HG03520 (cell line): ENCODE measurements at regions not wholly inside any gene's neighbourhood (a gene's known extent, or its start where the extent isn't known, plus 50 kb on each side); places are given as distances from the start of the nearest gene placed in this dataset.

Experiments used
- ATAC-seq: cut with Tn5 transposase; IDR thresholded peaks from one replicate; pipeline ENCODE4 v1.9.1; 2021; ENCODE audit warnings: mild to moderate bottlenecking, moderate library complexity; ENCODE audit not compliant: unreplicated experiment

DNA sequence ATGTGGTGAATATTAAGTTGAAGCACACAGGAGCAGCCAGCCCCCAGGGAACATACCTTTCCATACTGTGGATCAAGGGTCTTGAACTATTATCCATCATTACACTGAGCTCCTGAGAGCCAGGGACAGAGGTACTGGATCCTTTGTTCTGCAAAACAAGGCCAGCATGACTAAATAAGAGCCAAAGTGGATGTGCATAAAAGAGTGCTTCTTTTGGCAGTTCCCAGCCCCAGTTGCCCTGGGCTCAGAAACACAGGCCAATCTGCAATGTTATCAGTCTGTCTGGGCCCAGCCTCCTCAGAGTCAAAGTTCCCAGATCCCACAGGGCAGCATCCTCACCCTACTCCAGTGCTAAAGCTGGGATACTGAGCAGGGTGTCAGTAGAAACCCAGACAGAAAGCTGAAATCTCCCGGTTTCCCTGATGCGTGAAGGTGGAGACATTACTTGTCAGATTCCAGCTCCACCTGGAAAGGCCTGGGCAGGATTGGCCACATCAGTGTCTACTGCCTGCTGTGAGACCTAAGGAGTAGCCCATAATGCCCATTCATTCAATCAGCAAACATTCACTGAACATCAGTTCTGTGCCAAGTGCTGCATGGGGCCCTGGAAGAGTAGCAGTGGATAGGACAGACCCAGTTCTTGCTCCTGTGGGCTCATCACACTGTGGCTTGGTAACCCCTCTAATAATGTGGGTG is 342.7 kb downstream of the CXCL12 start:
- ATAC-seq: no peak

GRCh38 chr10:44039599-44039998 is 345.3 kb downstream of the CXCL12 start:
- ATAC-seq: no peak

DNA sequence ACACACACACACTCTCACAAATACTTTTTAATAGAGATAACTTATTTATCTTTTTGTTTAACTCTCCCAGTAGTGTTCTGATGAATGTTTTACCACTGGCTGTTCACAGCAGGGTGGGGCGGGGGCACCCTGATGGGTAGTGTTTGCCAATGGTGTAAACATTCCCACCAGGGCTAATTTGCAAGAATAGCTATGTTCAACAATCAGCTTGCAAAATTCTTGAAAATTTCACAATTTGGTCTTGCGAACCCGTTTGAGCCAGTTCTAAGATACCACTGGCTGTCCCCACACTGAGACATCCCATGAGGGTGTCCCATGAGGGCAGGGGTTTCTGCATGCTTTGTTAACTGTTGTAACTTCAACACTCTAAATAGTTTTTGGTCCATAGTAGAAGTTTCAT is 348.5 kb downstream of the CXCL12 start:
- no peak for ATAC-seq

GRCh38 chr10:44035474-44036197 is 349.3 kb downstream of the CXCL12 start:
- ATAC-seq: no peak

DNA sequence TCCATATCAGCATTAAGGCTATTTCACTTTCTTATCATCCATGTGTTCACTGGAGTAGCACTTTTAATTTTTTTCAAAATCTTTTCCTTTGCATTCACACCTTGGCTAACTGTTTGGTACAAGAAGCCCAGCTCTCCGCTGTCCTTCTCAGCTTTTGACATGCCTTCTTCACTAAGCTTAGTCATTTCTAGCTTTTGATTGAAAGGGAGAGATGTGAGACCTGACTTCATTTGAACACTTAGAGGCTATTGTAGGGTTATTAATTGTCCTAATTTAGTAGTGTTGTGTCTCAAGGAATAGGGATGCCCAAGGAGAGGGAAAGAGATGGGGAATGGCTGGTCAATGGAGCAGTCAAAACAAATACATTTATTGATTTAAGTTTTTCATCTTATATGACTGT is 350.0 kb downstream of the CXCL12 start:
- ATAC-seq: no peak

DNA sequence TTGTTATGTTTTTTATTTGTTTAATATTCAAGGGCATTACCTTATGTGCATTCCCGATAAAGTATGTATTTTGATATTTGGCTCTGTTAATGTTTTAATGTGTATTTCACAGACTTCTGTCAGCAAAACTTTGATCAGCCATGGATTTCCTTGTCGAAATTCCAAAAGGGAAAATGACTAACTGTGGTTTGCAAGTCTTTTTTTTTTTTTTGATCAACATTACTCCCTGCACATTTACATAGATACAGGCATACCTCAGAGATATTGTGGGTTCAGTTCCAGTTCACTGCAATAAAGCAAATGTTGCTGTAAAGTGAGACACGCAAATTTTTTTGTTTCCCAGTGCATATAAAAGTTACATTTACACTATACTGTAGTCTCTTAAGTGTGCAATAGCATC is 351.9 kb downstream of the CXCL12 start:
- no peak for ATAC-seq

DNA sequence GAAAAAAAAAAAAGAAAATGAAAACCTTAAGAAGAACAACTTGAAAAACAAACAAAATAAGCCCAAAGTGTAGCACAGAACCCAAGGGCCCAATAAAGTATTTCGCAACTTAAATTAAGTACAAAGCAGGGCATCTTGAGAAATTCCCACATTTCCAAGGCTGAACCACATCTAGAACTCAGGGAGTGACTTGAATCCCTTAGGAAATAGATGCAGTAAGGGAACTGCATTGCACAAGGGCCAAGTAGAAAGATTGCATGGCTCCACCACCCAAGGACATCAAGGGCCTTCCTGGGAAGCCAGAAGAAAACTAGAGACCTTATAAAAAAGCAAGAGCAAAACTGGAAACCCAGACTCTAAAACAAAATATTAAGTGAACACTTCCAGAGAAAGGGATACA is 352.7 kb downstream of the CXCL12 start:
- ATAC-seq: no peak

GRCh38 chr10:44030738-44031137 is 354.2 kb downstream of the CXCL12 start:
- no peak for ATAC-seq

DNA sequence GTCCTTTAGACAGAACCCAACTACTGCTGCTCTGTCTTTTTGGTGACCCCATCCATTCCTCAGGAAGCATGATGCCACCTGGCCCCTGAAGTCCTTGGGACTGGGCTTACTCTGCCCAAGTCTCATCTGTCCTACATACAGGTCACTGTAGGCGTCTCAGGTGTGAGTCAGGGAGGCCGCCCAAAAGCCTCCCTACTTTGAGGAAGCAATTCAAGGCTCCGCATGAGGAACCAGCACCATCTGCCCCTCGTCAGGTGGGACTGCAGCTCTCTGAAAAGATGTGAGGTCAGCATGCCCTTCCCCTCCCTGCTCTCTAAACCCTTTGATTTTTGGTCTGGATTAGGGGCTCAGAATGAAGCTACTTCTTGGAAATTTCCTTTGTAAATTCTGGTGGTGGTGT is 354.8 kb downstream of the CXCL12 start:
- ATAC-seq: peak; percentile 91

DNA sequence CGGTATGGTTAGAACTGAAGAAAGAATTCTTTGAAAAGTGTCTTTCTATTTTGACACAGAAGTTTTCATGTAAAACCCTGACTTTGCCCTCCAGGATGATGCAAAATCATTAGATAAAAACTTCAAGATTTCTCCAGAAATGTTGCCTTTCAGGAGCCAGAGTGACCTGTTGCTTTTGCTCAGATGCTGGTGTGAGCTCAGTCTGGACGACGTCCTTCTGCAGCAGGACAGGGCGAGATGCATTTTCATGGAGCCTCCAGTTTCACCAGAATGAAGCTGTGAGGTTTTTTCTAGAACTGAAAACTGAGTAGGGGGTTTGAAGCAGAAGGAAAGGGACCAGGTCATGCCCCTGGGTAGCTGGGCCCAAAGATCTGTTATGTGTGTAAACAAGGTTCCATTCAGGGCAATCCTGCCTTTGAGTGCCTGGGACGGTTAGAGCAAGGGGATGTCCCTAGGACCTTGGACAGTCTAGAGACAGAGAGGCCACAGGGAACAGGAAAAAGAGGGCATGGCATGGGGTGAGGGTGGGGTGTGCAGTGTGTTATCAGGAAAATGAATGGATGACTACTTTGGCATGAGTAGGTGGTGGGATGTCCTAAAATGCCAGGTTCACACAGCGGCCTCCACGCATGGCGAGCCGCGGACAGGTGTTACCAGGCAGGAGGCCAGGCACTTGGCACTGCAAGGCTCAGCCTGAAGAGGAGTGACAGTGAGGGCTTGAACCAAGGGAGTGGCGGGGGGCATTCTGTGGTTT is 356.3 kb downstream of the CXCL12 start:
- ATAC-seq: no peak

DNA sequence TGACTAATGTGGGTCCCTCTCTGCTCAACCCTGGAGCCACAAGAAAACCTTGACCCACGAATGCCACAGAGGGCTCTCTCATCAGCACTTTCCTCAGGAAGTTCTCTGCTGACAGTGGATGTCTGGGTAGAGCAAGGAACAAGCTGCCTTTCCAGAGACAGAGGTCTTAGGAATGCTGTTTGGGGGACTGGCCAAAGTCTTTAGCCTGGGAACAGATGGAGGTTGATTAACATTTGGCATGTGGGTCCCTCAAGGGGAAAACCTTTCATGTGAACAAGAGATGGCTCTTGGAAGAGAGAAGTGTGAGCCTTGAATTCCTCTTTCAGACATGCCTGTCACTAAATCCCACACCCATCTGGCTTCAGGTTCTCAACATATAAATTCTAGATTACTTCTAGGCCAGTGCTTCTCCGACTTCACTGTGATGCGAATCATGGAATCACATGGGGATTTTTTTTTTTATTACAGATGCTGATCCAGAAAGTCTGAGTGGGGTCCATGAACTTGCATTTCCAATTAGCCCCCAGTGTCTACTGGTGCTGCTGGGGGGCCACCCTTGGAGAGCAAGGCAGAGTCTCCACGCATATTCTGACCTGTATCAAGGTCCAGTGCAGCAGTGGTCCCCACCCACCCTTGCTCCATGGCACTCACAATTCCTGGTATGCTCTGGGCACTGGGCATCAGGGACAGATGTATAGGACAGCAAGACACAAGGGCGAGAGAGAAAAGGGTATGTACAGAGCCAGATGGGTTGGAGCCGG is 360.4 kb downstream of the CXCL12 start:
- no peak for ATAC-seq

DNA sequence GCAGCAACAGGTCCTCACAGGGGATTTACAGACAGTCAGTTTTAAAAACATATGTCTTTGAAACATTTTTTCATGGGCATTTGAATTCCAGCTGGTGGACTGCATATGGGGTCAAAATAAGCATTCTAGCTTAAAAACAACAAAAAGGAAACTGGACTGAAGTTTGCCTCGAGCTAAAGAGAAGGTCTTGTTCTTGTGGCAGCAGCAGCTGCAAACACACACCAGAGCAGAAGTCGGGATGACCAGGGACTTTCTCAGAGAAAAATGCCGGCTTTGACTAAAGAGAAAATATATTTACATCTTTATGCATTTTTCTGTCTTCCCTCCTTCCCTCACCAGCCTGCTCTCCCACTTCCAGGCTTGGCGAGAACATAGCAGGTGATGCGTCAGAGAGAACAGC is 361.4 kb downstream of the CXCL12 start:
- no peak for ATAC-seq

DNA sequence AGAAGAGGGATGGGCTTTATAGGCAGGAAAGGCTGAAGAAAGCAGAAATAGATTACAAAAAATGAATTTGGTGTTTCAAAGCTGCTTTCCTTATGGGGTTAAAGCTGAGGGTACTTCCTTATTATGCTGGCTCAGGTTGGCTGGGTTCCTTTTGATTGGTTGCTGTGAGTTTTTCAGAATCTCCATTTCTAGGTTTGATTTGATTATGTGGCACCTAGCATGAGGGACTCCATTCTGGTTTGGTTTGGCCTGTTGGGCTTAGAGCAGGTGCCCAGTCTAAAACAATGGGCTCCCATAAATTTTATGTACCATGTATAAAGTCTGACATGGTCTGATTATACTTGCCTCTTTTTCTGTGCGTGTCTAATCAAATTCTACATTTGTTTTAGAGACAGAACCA is 362.7 kb downstream of the CXCL12 start:
- ATAC-seq: no peak

DNA sequence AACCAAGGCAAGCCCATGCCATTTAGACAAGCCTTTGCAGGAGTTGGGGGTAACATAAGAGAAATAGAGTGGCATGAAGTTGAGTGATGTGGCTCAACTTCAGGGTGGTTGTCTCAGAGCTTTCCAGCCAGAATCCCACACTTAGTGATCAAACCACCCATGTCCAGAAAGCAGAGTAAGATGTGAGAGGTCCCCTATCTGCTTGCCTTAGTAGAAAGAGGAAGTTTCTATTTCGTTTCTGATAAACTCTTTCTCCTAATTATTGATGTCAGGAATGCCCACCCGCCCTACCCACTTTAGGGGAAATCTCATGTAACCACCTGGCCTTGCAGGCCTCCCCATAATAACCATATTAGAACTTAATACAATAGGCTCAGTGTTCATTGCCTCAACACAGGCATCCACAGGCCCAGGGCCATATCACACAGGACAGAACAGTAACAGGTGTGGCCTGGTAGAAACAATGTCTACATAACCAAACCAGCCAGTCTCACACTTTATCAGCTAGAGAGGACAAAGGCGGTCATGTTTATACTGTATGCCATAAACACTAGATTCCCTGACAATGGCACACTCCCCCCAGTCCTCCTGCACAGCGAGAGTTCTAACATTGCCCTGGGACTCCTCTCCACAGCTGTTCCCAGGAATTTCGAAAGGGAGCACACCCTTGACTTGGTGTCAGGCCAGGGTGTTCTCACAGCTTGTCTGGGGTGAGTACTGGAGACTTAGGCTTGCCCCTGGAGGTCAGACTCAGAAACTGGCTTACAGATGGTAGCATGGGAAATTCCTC is 364.4 kb downstream of the CXCL12 start:
- ATAC-seq: peak; percentile 46

DNA sequence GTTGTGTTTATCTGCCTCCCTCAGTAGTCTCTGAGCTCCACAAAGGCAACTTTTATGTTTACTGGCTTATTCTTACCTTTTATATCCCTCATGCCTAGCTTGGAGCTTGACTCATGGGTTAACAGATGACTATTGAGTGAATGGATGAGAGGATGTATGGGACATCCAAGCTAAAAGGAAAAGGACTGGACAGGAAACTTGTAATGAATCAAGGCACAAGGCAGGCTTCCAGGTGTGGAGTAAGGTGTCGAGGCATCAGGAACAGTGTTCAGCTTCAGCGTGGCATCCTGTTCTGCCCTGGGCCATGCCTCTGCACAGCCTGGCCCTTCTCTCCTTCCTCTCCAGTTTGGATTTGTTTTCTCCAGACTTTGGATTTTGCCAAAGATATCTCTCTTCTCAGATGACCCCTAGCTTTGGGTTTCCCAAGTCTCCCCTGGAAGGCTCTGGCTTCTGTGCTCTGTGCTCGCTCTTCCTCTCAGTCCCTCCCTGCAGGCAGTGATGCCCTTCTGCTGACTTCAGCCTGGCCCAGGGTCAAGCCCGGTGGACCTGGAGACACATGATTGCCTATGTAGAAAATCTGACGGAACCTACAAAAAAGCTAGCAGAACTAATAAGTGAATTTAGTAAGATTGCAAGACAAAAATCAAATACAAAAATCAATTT is 367.3 kb downstream of the CXCL12 start:
- no peak for ATAC-seq

GRCh38 chr10:44016589-44017482 is 368.1 kb downstream of the CXCL12 start:
- ATAC-seq: peak; percentile 57

- no peak for ATAC-seq
These were observed 367.2 kb upstream of the ZNF32 start for GRCh38 chr10:44015702-44016500.

GRCh38 chr10:44014644-44015250 is 366.1 kb upstream of the ZNF32 start:
- no peak for ATAC-seq
